HCT116 (cell line): ENCODE measurements at regions not wholly inside any gene's neighbourhood (a gene's known extent, or its start where the extent isn't known, plus 50 kb on each side); places are given as distances from the start of the nearest gene placed in this dataset.

ENCODE experiments used
- ATAC-seq: fragments of 200-7000 bp; cut with Tn5 transposase; 2 replicates; pipeline ENCODE4 v1.9.1; 2020; ENCODE audit warnings: mild to moderate bottlenecking, moderate library complexity
- BruUV-seq: library from RNA; stranded (reverse); fragments of 400-500 nt; replicated peaks from 2 replicates; lab custom pipeline; 2021; lab: Mats Ljungman, UMichigan
- CTCF ChIA-PET: fragments of 300-600 bp; sonication (Branson Sonifier 250); formaldehyde crosslinking; loops from one replicate; lab custom pipeline; 2021; ENCODE audit warnings: antibody characterized with exemption; lab: Charles Lee
- POLR2A ChIA-PET: fragments of 300-600, 350-600 bp; sonication (Branson Sonifier 250); formaldehyde crosslinking; loops from one replicate; lab custom pipeline; 2021; ENCODE audit warnings: antibody characterized with exemption; lab: Charles Lee
- RAD21 ChIA-PET, 2 experiments: fragments of 300-600 bp; sonication (Branson Sonifier 250); formaldehyde crosslinking; loops; one replicate each; lab custom pipeline; 2023; ENCODE audit warnings: low total read pairs in 2 of 2; ENCODE audit not compliant: uncharacterized antibody in 2 of 2, unreplicated experiment in 2 of 2, low non-redundant PET in 1 of 2; lab: Charles Lee
- DNase-seq: peaks from one replicate; pipeline ENCODE4 v3.0.0-alpha.2; 2010; ENCODE audit warnings: low read depth, low spot score
- H2AFZ ChIP-seq: fragments of 200-600 bp; shearing (Covaris generic), sonication (generic); 2 replicates; pipeline ENCODE4 v1.6.1; 2017; ENCODE audit warnings: low read depth, mixed run types, mixed read lengths, antibody characterized with exemption, low read length; ENCODE audit not compliant: poor library complexity, severe bottlenecking
- H3K27ac ChIP-seq: 2 replicates; pipeline ENCODE4 v1.5.1; 2012; ENCODE audit warnings: low read depth, low read length
- H3K27me3 ChIP-seq: fragments of 200-600 bp; sonication (generic); 2 replicates; pipeline ENCODE4 v1.6.1; 2016; ENCODE audit warnings: mixed run types, low read length, mixed read lengths; ENCODE audit not compliant: insufficient read depth
- H3K36me3 ChIP-seq, 2 experiments: fragments of 200-500 bp in 1 of 2; fragments of 200-600 bp in 1 of 2; sonication (Bioruptor generic) in 1 of 2; sonication (generic) in 1 of 2; 2 replicates each; pipeline versions ENCODE4 v1.5.1 to v1.6.1; 2014 to 2016; ENCODE audit warnings: low read length in 2 of 2, inconsistent platforms in 1 of 2, mixed read lengths in 1 of 2, mixed run types in 1 of 2; ENCODE audit not compliant: insufficient read depth in 2 of 2, control insufficient read depth in 1 of 2
- H3K4me1 ChIP-seq, 2 experiments: fragments of 200-600 bp in 1 of 2; sonication (generic) in 1 of 2; 2 replicates each; pipeline versions ENCODE4 v1.5.1 to v1.6.1; 2012 to 2017; ENCODE audit warnings: low read length in 2 of 2, inconsistent platforms in 1 of 2, mild to moderate bottlenecking in 1 of 2, mixed read lengths in 1 of 2, mixed run types in 1 of 2, moderate library complexity in 1 of 2; ENCODE audit not compliant: insufficient read depth in 2 of 2, control insufficient read depth in 1 of 2
- H3K4me2 ChIP-seq: fragments of 200-600 bp; sonication (generic); 2 replicates; pipeline ENCODE4 v1.6.1; 2017; ENCODE audit warnings: mixed run types, low read length, mixed read lengths
- H3K4me3 ChIP-seq, 2 experiments: fragments of 200-600 bp in 1 of 2; sonication (generic) in 1 of 2; replicated peaks in 1 of 2; 2 replicates each; pipeline ENCODE4 v1.5.1; 2011 to 2016; ENCODE audit warnings: low read length in 2 of 2, control low read depth in 1 of 2, low read depth in 1 of 2, mild to moderate bottlenecking in 1 of 2, mixed read lengths in 1 of 2, mixed run types in 1 of 2
- H3K79me2 ChIP-seq: fragments of 200-600 bp; sonication (generic); 2 replicates; pipeline ENCODE4 v1.6.1; 2017; ENCODE audit warnings: mild to moderate bottlenecking, mixed run types, low read length, moderate library complexity, mixed read lengths; ENCODE audit not compliant: insufficient read depth
- H3K9ac ChIP-seq: fragments of 200-600 bp; sonication (generic); 2 replicates; pipeline ENCODE4 v1.6.1; 2016; ENCODE audit warnings: low read length, mixed read lengths
- H3K9me2 ChIP-seq: fragments of 200-600 bp; sonication (generic), shearing (Covaris generic); 2 replicates; pipeline ENCODE4 v1.6.1; 2017; ENCODE audit warnings: mixed run types, mild to moderate bottlenecking, moderate library complexity; ENCODE audit not compliant: insufficient read depth
- H3K9me3 ChIP-seq, 2 experiments: fragments of 200-500 bp in 1 of 2; fragments of 200-600 bp in 1 of 2; sonication (Bioruptor generic) in 1 of 2; sonication (generic) in 1 of 2; 2 replicates each; pipeline ENCODE4 v1.6.1; 2014 to 2017; ENCODE audit warnings: low read length in 2 of 2, mixed read lengths in 2 of 2, inconsistent platforms in 1 of 2, low read depth in 1 of 2, mild to moderate bottlenecking in 1 of 2, mixed run types in 1 of 2, moderate library complexity in 1 of 2; ENCODE audit not compliant: control insufficient read depth in 1 of 2, insufficient read depth in 1 of 2
- H4K20me1 ChIP-seq: fragments of 200-600 bp; sonication (generic), shearing (Covaris generic); 2 replicates; pipeline ENCODE4 v1.6.1; 2017; ENCODE audit warnings: mixed run types, mild to moderate bottlenecking, moderate library complexity; ENCODE audit not compliant: insufficient read depth
- ATF3 ChIP-seq: IDR thresholded peaks from 2 replicates; pipeline ENCODE4 v1.6.1; 2012
- CEBPB ChIP-seq: IDR thresholded peaks from 2 replicates; pipeline ENCODE4 v1.6.1; 2012; ENCODE audit warnings: low read depth
- CTCF ChIP-seq, 3 experiments: fragments of 200-600 bp in 1 of 3; sonication (generic) in 1 of 3; IDR thresholded peaks in 2 of 3; conservative IDR thresholded peaks in 1 of 3; 2 replicates each; pipeline ENCODE4 v1.5.1; 2012 to 2017; ENCODE audit warnings: low read depth in 2 of 3, low read length in 2 of 3, antibody characterized with exemption in 1 of 3, borderline replicate concordance in 1 of 3, control low read depth in 1 of 3, mild to moderate bottlenecking in 1 of 3, mixed read lengths in 1 of 3, mixed run types in 1 of 3, moderate library complexity in 1 of 3; ENCODE audit not compliant: insufficient read depth in 1 of 3
- ELF1 ChIP-seq: IDR thresholded peaks from 2 replicates; pipeline ENCODE4 v1.6.1; 2012; ENCODE audit warnings: low read depth, borderline replicate concordance
- EZH2 ChIP-seq: fragments of 200-600 bp; sonication (generic); IDR thresholded peaks from 2 replicates; pipeline ENCODE4 v1.6.1; 2017; ENCODE audit warnings: antibody characterized with exemption, mixed run types
- JUND ChIP-seq: IDR thresholded peaks from 2 replicates; pipeline ENCODE4 v1.6.1; 2012
- RAD21 ChIP-seq: IDR thresholded peaks from 2 replicates; pipeline ENCODE4 v1.6.1; 2012; ENCODE audit warnings: low read depth, mild to moderate bottlenecking
- SP1 ChIP-seq: IDR thresholded peaks from 2 replicates; pipeline ENCODE4 v1.6.1; 2012; ENCODE audit warnings: low read depth
- SRF ChIP-seq: IDR thresholded peaks from 2 replicates; pipeline ENCODE4 v1.6.1; 2012; ENCODE audit warnings: low read depth
- TCF7L2 ChIP-seq: IDR thresholded peaks from 2 replicates; pipeline ENCODE4 v1.7.0; 2011; ENCODE audit warnings: borderline replicate concordance, inconsistent platforms; ENCODE audit not compliant: insufficient read depth, insufficient read length; ENCODE audit errors: extremely low read depth
- YY1 ChIP-seq: IDR thresholded peaks from 2 replicates; pipeline ENCODE4 v1.6.1; 2011; ENCODE audit warnings: low read length, low read depth, moderate library complexity, mild to moderate bottlenecking; ENCODE audit not compliant: insufficient replicate concordance; ENCODE audit errors: extremely low read depth
- ZFX ChIP-seq: fragments of 450-650 bp; IDR thresholded peaks from 2 replicates; pipeline ENCODE4 v1.6.1; 2017
- ZNF274 ChIP-seq: fragments of 200-500 bp; sonication (Bioruptor generic); IDR thresholded peaks from 2 replicates; pipeline ENCODE4 v1.6.1; 2014; ENCODE audit warnings: mild to moderate bottlenecking, low read depth, low read length, inconsistent platforms
- intact Hi-C: fragments of 100-400 bp; cut with micrococcal nuclease; formaldehyde crosslinking; loops from 2 replicates; pipeline ENCODE4 v1.10.0; 2022
- TF ChIP-seq, protein P1 (sequence below): IDR thresholded peaks from 2 replicates; pipeline ENCODE4 v1.6.1; 2012
- TF ChIP-seq, protein P2 (sequence below): IDR thresholded peaks from 2 replicates; pipeline ENCODE4 v1.6.1; 2012; ENCODE audit warnings: low read depth

DNA sequence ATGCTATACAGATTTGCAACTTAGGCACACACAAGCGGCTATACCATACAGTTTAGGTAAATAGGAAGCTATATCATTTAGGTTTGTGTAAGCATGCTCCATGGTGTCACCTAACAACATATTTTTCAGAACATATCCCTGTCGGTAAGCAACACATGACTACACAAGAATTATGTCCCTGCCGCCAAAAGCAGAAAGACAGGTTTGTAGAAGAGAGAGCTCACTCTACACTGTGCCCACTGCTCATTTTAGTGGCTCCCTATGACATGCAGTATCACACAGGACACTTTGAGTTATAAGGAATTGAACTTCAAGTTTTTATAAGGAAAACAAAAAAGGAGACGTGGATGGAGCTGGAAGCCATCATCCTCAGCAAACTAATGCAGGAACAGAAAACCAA is 132.5 kb upstream of the KAZN start:
- CTCF ChIA-PET: no interaction called here
- Histone ChIP-seq H3K9me2 (no peaks in the 10 kb centered on the region), H3K4me2 (no peak overlapping the region), H3K36me3 (no peaks in the 10 kb centered on the region), H3K27ac (no peak overlapping the region), H3K27me3 (peaks cover 20% of the 10 kb centered on the region), H3K4me1 (no peaks in the 10 kb centered on the region), H3K9ac (no peak overlapping the region), H3K79me2 (no peaks in the 10 kb centered on the region), H3K4me3 (no peak overlapping the region), H2AFZ (no peak overlapping the region), H3K9me3 (no peaks in the 10 kb centered on the region), H4K20me1 (no peaks in the 10 kb centered on the region)
- intact Hi-C loops: no loop called here
- DNase-seq (no peak), ATAC-seq (no peak)
- BruUV-seq: no TSS peak
- POLR2A ChIA-PET: no interaction called here
- RAD21 ChIA-PET: no interaction called here
- TF ChIP-seq TCF7L2 (no peak), SRF (no peak), ZNF274 (no peak), JUND (no peak), CTCF (IDR thresholded peaks at IDR 0.05 in 2 of 3, conservative IDR thresholded peaks at IDR 0.05 in 1 of 3; ENCODE audit: borderline replicate concordance in 1 of 3, insufficient read depth in 1 of 3, low read depth in 2 of 3, low read length in 2 of 3) (no peak), CEBPB (no peak), RAD21 (no peak), ELF1 (no peak), SP1 (no peak), ZFX (no peak), ATF3 (no peak), YY1 (no peak), EZH2 (no peak)
- TF ChIP-seq, protein P1, sequence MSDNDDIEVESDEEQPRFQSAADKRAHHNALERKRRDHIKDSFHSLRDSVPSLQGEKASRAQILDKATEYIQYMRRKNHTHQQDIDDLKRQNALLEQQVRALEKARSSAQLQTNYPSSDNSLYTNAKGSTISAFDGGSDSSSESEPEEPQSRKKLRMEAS: no peak
- TF ChIP-seq, protein P2, sequence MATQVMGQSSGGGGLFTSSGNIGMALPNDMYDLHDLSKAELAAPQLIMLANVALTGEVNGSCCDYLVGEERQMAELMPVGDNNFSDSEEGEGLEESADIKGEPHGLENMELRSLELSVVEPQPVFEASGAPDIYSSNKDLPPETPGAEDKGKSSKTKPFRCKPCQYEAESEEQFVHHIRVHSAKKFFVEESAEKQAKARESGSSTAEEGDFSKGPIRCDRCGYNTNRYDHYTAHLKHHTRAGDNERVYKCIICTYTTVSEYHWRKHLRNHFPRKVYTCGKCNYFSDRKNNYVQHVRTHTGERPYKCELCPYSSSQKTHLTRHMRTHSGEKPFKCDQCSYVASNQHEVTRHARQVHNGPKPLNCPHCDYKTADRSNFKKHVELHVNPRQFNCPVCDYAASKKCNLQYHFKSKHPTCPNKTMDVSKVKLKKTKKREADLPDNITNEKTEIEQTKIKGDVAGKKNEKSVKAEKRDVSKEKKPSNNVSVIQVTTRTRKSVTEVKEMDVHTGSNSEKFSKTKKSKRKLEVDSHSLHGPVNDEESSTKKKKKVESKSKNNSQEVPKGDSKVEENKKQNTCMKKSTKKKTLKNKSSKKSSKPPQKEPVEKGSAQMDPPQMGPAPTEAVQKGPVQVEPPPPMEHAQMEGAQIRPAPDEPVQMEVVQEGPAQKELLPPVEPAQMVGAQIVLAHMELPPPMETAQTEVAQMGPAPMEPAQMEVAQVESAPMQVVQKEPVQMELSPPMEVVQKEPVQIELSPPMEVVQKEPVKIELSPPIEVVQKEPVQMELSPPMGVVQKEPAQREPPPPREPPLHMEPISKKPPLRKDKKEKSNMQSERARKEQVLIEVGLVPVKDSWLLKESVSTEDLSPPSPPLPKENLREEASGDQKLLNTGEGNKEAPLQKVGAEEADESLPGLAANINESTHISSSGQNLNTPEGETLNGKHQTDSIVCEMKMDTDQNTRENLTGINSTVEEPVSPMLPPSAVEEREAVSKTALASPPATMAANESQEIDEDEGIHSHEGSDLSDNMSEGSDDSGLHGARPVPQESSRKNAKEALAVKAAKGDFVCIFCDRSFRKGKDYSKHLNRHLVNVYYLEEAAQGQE: no peak
